GM21447 (cell line): ENCODE measurements at regions not wholly inside any gene's neighbourhood (a gene's known extent, or its start where the extent isn't known, plus 50 kb on each side); places are given as distances from the start of the nearest gene placed in this dataset.
"Not testable (repeated sequence)": the region's sequence is repeated elsewhere in the genome, so short reads cannot be mapped to it uniquely, and the experiment has no call there.

ENCODE experiments used
- ATAC-seq: cut with Tn5 transposase; IDR thresholded peaks from one replicate; pipeline ENCODE4 v1.9.1; 2021; ENCODE audit not compliant: unreplicated experiment

- ATAC-seq, result not testable (repeated sequence)
These were observed 885.9 kb upstream of the SPRY2 start for GRCh38 chr13:81226830-81227229.

GRCh38 chr13:81224209-81224833 lies 883.4 kb upstream of the SPRY2 start:
- no peak for ATAC-seq

- ATAC-seq, result no peak
These were observed 882.9 kb upstream of the SPRY2 start for GRCh38 chr13:81223778-81224177.

- ATAC-seq, result no peak
These were observed 870.8 kb upstream of the SPRY2 start for GRCh38 chr13:81211713-81212112.

- ATAC-seq, result no peak
These were observed 866.7 kb upstream of the SPRY2 start for GRCh38 chr13:81207636-81208035.

GRCh38 chr13:81207231-81207630 lies 866.3 kb upstream of the SPRY2 start:
- ATAC-seq, result no peak

GRCh38 chr13:81203783-81204182 lies 862.9 kb upstream of the SPRY2 start:
- no peak for ATAC-seq

GRCh38 chr13:81199956-81200355 lies 859.0 kb upstream of the SPRY2 start:
- ATAC-seq, result no peak

- ATAC-seq, result no peak
These were observed 857.0 kb upstream of the SPRY2 start for GRCh38 chr13:81197966-81198365.

GRCh38 chr13:81197483-81197882 lies 856.6 kb upstream of the SPRY2 start:
- ATAC-seq, result no peak

- no peak for ATAC-seq
These were observed 853.4 kb upstream of the SPRY2 start for GRCh38 chr13:81194362-81194761.

- ATAC-seq, result no peak
These were observed 843.8 kb upstream of the SPRY2 start for GRCh38 chr13:81184556-81185265.

- no peak for ATAC-seq
These were observed 831.7 kb upstream of the SPRY2 start for GRCh38 chr13:81172603-81173002.

GRCh38 chr13:81171065-81171647 lies 830.2 kb upstream of the SPRY2 start:
- ATAC-seq, result no peak

- not testable (repeated sequence) for ATAC-seq
These were observed 822.9 kb upstream of the SPRY2 start for GRCh38 chr13:81163823-81164222.

GRCh38 chr13:81153478-81153877 lies 812.6 kb upstream of the SPRY2 start:
- ATAC-seq, result no peak

- ATAC-seq, result no peak
These were observed 807.9 kb upstream of the SPRY2 start for GRCh38 chr13:81148822-81149221.

GRCh38 chr13:81146576-81146975 lies 805.6 kb upstream of the SPRY2 start:
- ATAC-seq, result not testable (repeated sequence)

GRCh38 chr13:81142306-81142999 lies 801.5 kb upstream of the SPRY2 start:
- no peak for ATAC-seq

GRCh38 chr13:81140675-81141074 lies 799.7 kb upstream of the SPRY2 start:
- no peak for ATAC-seq

GRCh38 chr13:81139987-81140386 lies 799.1 kb upstream of the SPRY2 start:
- ATAC-seq, result no peak
